GM13977 (cell line): ENCODE measurements at regions not wholly inside any gene's neighbourhood (a gene's known extent, or its start where the extent isn't known, plus 50 kb on each side); places are given as distances from the start of the nearest gene placed in this dataset.
A peak's percentile ranks its signal among the peaks of the same experiment; 100 is the strongest.

ENCODE experiments used
- DNase-seq: peaks from one replicate; pipeline ENCODE4 v3.0.0; 2012; ENCODE audit warnings: low spot score
- in situ Hi-C: fragments of 300-500 bp; cut with MboI; formaldehyde crosslinking; loops from one replicate; pipeline ENCODE4 v1.12.0; 2022; ENCODE audit warnings: low sequenced_read_pairs, low pct_unique_long_range_greater_than_20kb, mixed read lengths, inconsistent platforms; ENCODE audit not compliant: unreplicated experiment
- TF ChIP-seq, protein P1 (sequence below): IDR thresholded peaks from 2 replicates; pipeline ENCODE4 v1.5.1; 2012; ENCODE audit warnings: mild to moderate bottlenecking, control low read depth; ENCODE audit not compliant: insufficient read depth; ENCODE audit errors: extremely low read depth, missing control alignments

DNA sequence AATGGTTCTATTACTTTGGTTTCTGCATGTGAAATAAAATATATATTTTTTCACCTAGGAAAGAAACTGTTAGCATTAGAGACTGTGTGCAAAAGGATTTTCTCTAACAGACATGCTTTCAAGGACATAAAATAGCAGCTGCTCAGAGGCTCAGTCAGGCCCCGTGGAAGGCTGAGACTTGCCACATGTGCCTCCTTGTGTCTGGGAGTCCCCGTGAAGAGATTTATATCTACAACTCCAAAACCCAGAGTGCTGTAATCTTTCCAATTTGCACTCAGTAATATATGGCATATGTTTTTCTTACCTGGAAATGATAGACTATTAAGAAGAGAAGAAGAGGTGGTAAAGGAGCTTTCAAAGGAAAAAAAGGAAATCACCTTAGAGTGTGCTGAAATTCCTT is 371.6 kb upstream of the OBI1 start:
- in situ Hi-C loops = no loop called here
- DNase-seq = no peak
- TF ChIP-seq, protein P1, sequence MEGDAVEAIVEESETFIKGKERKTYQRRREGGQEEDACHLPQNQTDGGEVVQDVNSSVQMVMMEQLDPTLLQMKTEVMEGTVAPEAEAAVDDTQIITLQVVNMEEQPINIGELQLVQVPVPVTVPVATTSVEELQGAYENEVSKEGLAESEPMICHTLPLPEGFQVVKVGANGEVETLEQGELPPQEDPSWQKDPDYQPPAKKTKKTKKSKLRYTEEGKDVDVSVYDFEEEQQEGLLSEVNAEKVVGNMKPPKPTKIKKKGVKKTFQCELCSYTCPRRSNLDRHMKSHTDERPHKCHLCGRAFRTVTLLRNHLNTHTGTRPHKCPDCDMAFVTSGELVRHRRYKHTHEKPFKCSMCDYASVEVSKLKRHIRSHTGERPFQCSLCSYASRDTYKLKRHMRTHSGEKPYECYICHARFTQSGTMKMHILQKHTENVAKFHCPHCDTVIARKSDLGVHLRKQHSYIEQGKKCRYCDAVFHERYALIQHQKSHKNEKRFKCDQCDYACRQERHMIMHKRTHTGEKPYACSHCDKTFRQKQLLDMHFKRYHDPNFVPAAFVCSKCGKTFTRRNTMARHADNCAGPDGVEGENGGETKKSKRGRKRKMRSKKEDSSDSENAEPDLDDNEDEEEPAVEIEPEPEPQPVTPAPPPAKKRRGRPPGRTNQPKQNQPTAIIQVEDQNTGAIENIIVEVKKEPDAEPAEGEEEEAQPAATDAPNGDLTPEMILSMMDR = no peak

DNA sequence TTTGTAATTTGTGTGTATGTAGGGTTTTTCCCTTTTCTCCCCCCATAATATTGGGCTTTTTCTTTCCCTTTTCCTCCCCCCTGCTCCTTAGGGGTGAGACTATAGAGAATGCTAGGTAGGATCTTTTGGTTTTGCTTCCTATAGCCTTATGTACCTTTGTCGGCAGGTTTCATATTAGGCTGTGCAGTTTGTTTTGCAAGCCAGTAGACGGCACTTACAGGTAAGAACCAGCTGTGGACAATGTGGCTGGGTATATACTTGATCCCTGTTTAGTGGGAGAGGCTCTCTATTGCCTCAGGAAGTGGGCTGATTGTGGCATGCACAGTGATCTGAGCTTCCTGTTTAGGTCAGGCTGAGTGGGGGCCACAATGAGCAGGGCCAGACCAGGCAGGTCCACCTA is 359.2 kb upstream of the OBI1 start:
- in situ Hi-C loops = no loop called here
- TF ChIP-seq, protein P1 = peak; percentile 18
- DNase-seq = no peak

DNA sequence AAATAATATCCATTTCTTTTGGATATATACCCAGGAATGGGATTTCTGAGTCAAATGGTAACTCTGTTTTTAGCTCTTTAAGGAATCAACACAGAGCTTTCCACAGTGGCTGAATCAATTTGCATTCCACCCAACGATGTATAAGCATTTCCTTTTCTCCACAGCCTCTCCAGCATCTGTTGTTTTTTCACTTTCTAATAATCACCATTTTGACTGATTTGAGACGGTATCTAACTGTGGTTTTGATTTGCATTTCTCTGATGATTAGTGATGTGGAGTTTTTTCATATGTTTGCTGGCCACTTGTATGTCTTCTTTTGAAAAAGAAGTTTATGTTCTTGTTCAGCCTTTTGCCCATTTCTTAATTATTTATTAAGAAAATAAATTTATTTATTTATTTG is 352.2 kb upstream of the OBI1 start:
- in situ Hi-C loops = no loop called here
- TF ChIP-seq, protein P1 = no peak
- DNase-seq = no peak

DNA sequence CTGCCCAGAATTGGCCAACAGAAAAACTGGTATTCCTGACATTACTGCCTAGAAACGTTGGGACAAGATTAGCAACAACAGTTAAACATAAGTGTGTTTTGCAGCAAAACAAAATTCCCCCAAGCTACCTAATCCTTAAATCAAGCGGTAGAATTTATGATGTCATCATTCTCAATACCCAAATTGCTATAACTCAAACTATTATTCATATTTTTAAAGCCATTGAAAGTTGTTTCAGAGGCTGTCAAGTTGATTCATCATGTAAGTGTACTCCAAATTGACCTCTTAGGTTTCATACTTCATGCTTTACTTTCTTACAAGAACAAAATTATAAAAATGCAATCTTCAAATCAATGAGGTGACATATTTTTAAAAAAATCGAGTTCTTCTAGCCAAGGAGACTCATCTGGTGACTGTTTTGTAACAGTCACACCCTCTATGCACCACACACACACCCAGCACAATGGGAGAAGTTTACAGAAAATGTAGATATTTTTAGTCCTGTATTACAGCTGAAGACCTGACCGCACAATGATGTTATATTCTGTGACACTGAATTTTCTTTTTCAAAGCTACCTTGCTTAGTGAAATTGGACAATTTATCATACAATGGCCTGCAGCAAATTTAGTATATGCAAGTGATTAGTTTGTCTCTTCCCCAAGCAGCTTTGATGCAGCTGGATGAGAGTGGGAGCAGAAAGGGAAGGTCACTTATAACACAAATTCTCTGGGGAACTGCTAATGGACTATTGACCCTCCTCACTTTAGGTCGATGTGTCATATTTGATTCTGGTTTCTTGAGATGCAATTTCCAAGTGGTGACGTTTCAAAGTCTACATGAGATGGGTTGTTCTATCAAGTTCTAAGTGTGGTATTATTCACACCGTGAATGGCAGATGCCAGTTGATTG is 345.3 kb upstream of the OBI1 start:
- in situ Hi-C loops = no loop called here
- TF ChIP-seq, protein P1 = no peak
- peak; percentile 6 for DNase-seq

DNA sequence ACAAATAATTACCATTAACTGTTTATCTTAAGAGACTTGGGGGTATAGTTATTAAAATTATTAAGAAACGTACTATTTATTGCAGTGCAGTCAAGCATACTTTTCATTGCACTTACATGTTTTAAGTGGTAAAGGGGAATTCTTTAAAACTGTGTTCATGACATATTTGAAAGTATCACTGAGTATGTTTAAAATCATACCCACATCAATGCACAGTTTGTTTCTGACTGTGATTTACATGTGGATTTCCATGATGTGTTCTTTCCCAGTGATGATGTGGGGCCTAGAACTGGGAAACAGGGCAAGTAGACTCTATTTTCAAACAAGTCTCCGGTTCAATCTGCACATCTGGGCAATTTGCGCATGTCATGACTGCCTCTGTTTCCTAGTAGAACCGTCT is 340.5 kb upstream of the OBI1 start:
- TF ChIP-seq, protein P1 = no peak
- in situ Hi-C loops = no loop called here
- DNase-seq = no peak

DNA sequence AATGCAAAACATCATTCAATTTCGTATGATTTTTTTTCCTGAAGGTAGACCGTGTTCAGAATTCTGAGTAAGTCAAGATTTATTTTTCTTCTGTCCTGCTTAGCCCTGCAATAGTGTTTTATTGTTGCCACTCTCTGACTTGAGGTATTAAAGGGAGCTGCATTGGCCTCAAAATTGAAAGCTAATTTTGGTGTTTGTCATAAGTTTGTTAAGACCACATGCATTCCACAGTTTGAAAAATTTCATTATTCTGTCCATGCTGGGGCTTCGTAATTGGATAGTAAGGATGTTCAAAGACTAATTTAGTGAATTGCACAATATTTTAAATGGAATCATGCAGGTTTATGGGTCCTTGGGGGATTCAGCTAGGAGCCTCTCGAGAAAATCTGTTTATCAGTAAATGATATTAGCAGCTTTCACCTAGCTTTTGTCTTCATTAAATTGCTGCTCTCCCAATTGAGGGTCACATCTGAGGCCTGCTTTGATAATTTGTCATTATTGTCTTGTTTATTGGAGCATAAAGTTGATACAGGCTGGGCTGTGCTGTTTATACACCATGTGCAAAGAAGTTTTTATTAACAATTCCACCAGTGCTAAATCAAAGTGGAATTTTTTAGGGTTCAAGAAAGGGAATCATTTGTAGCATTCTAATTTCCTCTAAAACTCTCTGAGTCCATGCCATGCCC is 339.8 kb upstream of the OBI1 start:
- in situ Hi-C loops = no loop called here
- no peak for DNase-seq
- TF ChIP-seq, protein P1 = no peak
